HEK293 (cell line): ENCODE measurements at regions not wholly inside any gene's neighbourhood (a gene's known extent, or its start where the extent isn't known, plus 50 kb on each side); places are given as distances from the start of the nearest gene placed in this dataset.

ENCODE experiments used
- PRDM1 ChIP-seq: fragments of 450-650 bp; formaldehyde crosslinking; IDR thresholded peaks from 2 replicates; pipeline ENCODE4; 2016; ENCODE audit warnings: missing biosample characterization, missing genetic modification characterization
- SCRT1 ChIP-seq: fragments of 450-650 bp; formaldehyde crosslinking; IDR thresholded peaks from 2 replicates; pipeline ENCODE4 v1.5.1; 2016; ENCODE audit warnings: missing biosample characterization, missing genetic modification characterization, borderline replicate concordance
- ZEB2 ChIP-seq: fragments of 450-650 bp; formaldehyde crosslinking; IDR thresholded peaks from 2 replicates; pipeline ENCODE4 v1.5.1; 2016; ENCODE audit warnings: missing biosample characterization, missing genetic modification characterization
- ZFP41 ChIP-seq: fragments of 450-650 bp; formaldehyde crosslinking; IDR thresholded peaks from 2 replicates; pipeline ENCODE4 v1.5.1; 2016; ENCODE audit warnings: missing biosample characterization, missing genetic modification characterization, borderline replicate concordance
- ZNF133 ChIP-seq: fragments of 450-650 bp; formaldehyde crosslinking; IDR thresholded peaks from 2 replicates; pipeline ENCODE4 v1.5.1; 2016; ENCODE audit warnings: missing biosample characterization, missing genetic modification characterization
- ZNF19 ChIP-seq: fragments of 450-650 bp; formaldehyde crosslinking; IDR thresholded peaks from 2 replicates; pipeline ENCODE4; 2016; ENCODE audit warnings: missing biosample characterization, missing genetic modification characterization, low read depth
- ZNF239 ChIP-seq: fragments of 450-650 bp; formaldehyde crosslinking; IDR thresholded peaks from 2 replicates; pipeline ENCODE4 v1.5.1; 2016; ENCODE audit warnings: missing biosample characterization, missing genetic modification characterization
- ZNF335 ChIP-seq: fragments of 450-650 bp; formaldehyde crosslinking; conservative IDR thresholded peaks from 2 replicates; pipeline ENCODE4 v1.5.1; 2016; ENCODE audit warnings: missing biosample characterization, missing genetic modification characterization
- ZNF473 ChIP-seq: fragments of 450-650 bp; formaldehyde crosslinking; IDR thresholded peaks from 2 replicates; pipeline ENCODE4 v1.5.1; 2017; ENCODE audit warnings: missing biosample characterization, missing genetic modification characterization
- ZNF501 ChIP-seq: fragments of 450-650 bp; formaldehyde crosslinking; IDR thresholded peaks from 2 replicates; pipeline ENCODE4 v1.5.1; 2016; ENCODE audit warnings: missing biosample characterization, missing genetic modification characterization
- ZNF629 ChIP-seq: fragments of 450-650 bp; formaldehyde crosslinking; IDR thresholded peaks from 2 replicates; pipeline ENCODE4 v1.5.1; 2017; ENCODE audit warnings: missing biosample characterization, missing genetic modification characterization
- TF ChIP-seq, protein P1 (sequence below): fragments of 450-650 bp; formaldehyde crosslinking; IDR thresholded peaks from 2 replicates; pipeline ENCODE4 v1.5.1; 2016; ENCODE audit warnings: missing biosample characterization, missing genetic modification characterization
- TF ChIP-seq, protein P2 (sequence below): fragments of 450-650 bp; formaldehyde crosslinking; IDR thresholded peaks from 2 replicates; pipeline ENCODE4 v1.5.1; 2016; ENCODE audit warnings: missing biosample characterization, missing genetic modification characterization, low read depth
- TF ChIP-seq, protein P3 (sequence below): fragments of 450-650 bp; formaldehyde crosslinking; IDR thresholded peaks from 2 replicates; pipeline ENCODE4 v1.5.1; 2016; ENCODE audit warnings: missing biosample characterization, missing genetic modification characterization
- TF ChIP-seq, protein P4 (sequence below): fragments of 450-650 bp; formaldehyde crosslinking; IDR thresholded peaks from 2 replicates; pipeline ENCODE4 v1.5.1; 2017; ENCODE audit warnings: missing biosample characterization, mild to moderate bottlenecking, missing genetic modification characterization, moderate library complexity
- TF ChIP-seq, protein P5 (sequence below): fragments of 450-650 bp; formaldehyde crosslinking; IDR thresholded peaks from 2 replicates; pipeline ENCODE4 v1.5.1; 2017; ENCODE audit warnings: missing biosample characterization, missing genetic modification characterization
- TF ChIP-seq, protein P6 (sequence below): fragments of 450-650 bp; formaldehyde crosslinking; IDR thresholded peaks from 2 replicates; pipeline ENCODE4 v1.5.1; 2016; ENCODE audit warnings: missing biosample characterization, missing genetic modification characterization
- TF ChIP-seq, protein P7 (sequence below): fragments of 450-650 bp; formaldehyde crosslinking; IDR thresholded peaks from 2 replicates; pipeline ENCODE4 v1.5.1; 2016; ENCODE audit warnings: missing biosample characterization, missing genetic modification characterization, low read depth
- TF ChIP-seq, protein P8 (sequence below): fragments of 450-650 bp; formaldehyde crosslinking; IDR thresholded peaks from 2 replicates; pipeline ENCODE4 v1.5.1; 2016; ENCODE audit warnings: missing biosample characterization, missing genetic modification characterization

DNA sequence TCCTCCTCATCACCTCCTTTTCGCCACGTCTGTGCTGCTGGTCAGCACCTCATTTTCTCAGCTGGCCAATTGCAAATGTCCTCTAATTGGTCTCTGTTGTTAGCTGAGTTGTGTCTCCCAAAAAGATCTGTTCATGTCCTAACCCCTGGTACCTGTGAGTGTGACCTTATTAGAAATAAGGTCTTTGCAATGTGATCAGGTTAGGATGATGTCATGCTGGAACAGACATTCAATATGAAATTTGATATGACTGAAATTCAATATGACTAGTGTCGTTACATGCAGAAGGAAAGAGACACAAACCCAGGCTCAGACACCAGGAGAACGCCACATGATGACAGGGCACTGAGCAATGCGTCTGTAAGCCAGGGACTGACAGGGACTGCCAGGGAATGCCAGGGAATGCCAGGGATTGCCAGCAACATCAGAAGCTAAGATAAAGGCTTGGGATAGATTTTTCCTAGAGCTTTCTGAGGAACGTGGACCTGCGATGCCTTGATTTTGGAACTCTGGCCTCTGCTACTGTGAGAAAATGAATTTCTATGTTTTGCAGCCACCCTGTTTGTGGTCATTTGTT is 77.5 kb upstream of the CXCL12 start (continued):
- TF ChIP-seq, protein P1, sequence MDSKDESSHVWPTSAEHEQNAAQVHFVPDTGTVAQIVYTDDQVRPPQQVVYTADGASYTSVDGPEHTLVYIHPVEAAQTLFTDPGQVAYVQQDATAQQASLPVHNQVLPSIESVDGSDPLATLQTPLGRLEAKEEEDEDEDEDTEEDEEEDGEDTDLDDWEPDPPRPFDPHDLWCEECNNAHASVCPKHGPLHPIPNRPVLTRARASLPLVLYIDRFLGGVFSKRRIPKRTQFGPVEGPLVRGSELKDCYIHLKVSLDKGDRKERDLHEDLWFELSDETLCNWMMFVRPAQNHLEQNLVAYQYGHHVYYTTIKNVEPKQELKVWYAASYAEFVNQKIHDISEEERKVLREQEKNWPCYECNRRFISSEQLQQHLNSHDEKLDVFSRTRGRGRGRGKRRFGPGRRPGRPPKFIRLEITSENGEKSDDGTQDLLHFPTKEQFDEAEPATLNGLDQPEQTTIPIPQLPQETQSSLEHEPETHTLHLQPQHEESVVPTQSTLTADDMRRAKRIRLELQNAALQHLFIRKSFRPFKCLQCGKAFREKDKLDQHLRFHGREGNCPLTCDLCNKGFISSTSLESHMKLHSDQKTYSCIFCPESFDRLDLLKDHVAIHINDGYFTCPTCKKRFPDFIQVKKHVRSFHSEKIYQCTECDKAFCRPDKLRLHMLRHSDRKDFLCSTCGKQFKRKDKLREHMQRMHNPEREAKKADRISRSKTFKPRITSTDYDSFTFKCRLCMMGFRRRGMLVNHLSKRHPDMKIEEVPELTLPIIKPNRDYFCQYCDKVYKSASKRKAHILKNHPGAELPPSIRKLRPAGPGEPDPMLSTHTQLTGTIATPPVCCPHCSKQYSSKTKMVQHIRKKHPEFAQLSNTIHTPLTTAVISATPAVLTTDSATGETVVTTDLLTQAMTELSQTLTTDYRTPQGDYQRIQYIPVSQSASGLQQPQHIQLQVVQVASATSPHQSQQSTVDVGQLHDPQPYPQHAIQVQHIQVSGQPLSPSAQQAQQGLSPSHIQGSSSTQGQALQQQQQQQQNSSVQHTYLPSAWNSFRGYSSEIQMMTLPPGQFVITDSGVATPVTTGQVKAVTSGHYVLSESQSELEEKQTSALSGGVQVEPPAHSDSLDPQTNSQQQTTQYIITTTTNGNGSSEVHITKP (tag by site-specific recombination), result peak; percentile 56
- TF ChIP-seq, protein P2, sequence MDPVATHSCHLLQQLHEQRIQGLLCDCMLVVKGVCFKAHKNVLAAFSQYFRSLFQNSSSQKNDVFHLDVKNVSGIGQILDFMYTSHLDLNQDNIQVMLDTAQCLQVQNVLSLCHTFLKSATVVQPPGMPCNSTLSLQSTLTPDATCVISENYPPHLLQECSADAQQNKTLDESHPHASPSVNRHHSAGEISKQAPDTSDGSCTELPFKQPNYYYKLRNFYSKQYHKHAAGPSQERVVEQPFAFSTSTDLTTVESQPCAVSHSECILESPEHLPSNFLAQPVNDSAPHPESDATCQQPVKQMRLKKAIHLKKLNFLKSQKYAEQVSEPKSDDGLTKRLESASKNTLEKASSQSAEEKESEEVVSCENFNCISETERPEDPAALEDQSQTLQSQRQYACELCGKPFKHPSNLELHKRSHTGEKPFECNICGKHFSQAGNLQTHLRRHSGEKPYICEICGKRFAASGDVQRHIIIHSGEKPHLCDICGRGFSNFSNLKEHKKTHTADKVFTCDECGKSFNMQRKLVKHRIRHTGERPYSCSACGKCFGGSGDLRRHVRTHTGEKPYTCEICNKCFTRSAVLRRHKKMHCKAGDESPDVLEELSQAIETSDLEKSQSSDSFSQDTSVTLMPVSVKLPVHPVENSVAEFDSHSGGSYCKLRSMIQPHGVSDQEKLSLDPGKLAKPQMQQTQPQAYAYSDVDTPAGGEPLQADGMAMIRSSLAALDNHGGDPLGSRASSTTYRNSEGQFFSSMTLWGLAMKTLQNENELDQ (tag by site-specific recombination), result no peak
- TF ChIP-seq SCRT1 (tag by site-specific recombination) (no peak), ZNF133 (no peak), ZNF501 (tag by site-specific recombination) (no peak), ZNF19 (tag by site-specific recombination) (no peak), ZNF473 (tag by site-specific recombination) (no peak), ZNF629 (peak; percentile 39; the same call in 1 of the 2 replicates), ZEB2 (tag by site-specific recombination) (peak; percentile 55), ZFP41 (tag by site-specific recombination) (no peak), ZNF239 (tag by site-specific recombination) (no peak), ZNF335 (tag by site-specific recombination) (0 out of 2 replicates have a peak, but pooled peaks have one; percentile 18), PRDM1 (tag by site-specific recombination) (no peak)
- TF ChIP-seq, protein P3, sequence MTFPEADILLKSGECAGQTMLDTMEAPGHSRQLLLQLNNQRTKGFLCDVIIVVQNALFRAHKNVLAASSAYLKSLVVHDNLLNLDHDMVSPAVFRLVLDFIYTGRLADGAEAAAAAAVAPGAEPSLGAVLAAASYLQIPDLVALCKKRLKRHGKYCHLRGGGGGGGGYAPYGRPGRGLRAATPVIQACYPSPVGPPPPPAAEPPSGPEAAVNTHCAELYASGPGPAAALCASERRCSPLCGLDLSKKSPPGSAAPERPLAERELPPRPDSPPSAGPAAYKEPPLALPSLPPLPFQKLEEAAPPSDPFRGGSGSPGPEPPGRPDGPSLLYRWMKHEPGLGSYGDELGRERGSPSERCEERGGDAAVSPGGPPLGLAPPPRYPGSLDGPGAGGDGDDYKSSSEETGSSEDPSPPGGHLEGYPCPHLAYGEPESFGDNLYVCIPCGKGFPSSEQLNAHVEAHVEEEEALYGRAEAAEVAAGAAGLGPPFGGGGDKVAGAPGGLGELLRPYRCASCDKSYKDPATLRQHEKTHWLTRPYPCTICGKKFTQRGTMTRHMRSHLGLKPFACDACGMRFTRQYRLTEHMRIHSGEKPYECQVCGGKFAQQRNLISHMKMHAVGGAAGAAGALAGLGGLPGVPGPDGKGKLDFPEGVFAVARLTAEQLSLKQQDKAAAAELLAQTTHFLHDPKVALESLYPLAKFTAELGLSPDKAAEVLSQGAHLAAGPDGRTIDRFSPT (tag by site-specific recombination), result peak; percentile 80
- TF ChIP-seq, protein P4, sequence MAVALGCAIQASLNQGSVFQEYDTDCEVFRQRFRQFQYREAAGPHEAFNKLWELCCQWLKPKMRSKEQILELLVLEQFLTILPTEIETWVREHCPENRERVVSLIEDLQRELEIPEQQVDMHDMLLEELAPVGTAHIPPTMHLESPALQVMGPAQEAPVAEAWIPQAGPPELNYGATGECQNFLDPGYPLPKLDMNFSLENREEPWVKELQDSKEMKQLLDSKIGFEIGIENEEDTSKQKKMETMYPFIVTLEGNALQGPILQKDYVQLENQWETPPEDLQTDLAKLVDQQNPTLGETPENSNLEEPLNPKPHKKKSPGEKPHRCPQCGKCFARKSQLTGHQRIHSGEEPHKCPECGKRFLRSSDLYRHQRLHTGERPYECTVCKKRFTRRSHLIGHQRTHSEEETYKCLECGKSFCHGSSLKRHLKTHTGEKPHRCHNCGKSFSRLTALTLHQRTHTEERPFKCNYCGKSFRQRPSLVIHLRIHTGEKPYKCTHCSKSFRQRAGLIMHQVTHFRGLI (tag by site-specific recombination), result no peak
- TF ChIP-seq, protein P5, sequence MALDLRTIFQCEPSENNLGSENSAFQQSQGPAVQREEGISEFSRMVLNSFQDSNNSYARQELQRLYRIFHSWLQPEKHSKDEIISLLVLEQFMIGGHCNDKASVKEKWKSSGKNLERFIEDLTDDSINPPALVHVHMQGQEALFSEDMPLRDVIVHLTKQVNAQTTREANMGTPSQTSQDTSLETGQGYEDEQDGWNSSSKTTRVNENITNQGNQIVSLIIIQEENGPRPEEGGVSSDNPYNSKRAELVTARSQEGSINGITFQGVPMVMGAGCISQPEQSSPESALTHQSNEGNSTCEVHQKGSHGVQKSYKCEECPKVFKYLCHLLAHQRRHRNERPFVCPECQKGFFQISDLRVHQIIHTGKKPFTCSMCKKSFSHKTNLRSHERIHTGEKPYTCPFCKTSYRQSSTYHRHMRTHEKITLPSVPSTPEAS (tag by site-specific recombination), result no peak
- TF ChIP-seq, protein P6, sequence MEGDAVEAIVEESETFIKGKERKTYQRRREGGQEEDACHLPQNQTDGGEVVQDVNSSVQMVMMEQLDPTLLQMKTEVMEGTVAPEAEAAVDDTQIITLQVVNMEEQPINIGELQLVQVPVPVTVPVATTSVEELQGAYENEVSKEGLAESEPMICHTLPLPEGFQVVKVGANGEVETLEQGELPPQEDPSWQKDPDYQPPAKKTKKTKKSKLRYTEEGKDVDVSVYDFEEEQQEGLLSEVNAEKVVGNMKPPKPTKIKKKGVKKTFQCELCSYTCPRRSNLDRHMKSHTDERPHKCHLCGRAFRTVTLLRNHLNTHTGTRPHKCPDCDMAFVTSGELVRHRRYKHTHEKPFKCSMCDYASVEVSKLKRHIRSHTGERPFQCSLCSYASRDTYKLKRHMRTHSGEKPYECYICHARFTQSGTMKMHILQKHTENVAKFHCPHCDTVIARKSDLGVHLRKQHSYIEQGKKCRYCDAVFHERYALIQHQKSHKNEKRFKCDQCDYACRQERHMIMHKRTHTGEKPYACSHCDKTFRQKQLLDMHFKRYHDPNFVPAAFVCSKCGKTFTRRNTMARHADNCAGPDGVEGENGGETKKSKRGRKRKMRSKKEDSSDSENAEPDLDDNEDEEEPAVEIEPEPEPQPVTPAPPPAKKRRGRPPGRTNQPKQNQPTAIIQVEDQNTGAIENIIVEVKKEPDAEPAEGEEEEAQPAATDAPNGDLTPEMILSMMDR (tag by site-specific recombination), result no peak
- TF ChIP-seq, protein P7, sequence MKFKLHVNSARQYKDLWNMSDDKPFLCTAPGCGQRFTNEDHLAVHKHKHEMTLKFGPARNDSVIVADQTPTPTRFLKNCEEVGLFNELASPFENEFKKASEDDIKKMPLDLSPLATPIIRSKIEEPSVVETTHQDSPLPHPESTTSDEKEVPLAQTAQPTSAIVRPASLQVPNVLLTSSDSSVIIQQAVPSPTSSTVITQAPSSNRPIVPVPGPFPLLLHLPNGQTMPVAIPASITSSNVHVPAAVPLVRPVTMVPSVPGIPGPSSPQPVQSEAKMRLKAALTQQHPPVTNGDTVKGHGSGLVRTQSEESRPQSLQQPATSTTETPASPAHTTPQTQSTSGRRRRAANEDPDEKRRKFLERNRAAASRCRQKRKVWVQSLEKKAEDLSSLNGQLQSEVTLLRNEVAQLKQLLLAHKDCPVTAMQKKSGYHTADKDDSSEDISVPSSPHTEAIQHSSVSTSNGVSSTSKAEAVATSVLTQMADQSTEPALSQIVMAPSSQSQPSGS, result peak; percentile 92
- TF ChIP-seq, protein P8, sequence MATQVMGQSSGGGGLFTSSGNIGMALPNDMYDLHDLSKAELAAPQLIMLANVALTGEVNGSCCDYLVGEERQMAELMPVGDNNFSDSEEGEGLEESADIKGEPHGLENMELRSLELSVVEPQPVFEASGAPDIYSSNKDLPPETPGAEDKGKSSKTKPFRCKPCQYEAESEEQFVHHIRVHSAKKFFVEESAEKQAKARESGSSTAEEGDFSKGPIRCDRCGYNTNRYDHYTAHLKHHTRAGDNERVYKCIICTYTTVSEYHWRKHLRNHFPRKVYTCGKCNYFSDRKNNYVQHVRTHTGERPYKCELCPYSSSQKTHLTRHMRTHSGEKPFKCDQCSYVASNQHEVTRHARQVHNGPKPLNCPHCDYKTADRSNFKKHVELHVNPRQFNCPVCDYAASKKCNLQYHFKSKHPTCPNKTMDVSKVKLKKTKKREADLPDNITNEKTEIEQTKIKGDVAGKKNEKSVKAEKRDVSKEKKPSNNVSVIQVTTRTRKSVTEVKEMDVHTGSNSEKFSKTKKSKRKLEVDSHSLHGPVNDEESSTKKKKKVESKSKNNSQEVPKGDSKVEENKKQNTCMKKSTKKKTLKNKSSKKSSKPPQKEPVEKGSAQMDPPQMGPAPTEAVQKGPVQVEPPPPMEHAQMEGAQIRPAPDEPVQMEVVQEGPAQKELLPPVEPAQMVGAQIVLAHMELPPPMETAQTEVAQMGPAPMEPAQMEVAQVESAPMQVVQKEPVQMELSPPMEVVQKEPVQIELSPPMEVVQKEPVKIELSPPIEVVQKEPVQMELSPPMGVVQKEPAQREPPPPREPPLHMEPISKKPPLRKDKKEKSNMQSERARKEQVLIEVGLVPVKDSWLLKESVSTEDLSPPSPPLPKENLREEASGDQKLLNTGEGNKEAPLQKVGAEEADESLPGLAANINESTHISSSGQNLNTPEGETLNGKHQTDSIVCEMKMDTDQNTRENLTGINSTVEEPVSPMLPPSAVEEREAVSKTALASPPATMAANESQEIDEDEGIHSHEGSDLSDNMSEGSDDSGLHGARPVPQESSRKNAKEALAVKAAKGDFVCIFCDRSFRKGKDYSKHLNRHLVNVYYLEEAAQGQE (tag by site-specific recombination), result peak; percentile 63
